ENCODE measurements at regions not wholly inside any gene's neighbourhood (a gene's known extent, or its start where the extent isn't known, plus 50 kb on each side); places are given as distances from the start of the nearest gene placed in this dataset.

DNA sequence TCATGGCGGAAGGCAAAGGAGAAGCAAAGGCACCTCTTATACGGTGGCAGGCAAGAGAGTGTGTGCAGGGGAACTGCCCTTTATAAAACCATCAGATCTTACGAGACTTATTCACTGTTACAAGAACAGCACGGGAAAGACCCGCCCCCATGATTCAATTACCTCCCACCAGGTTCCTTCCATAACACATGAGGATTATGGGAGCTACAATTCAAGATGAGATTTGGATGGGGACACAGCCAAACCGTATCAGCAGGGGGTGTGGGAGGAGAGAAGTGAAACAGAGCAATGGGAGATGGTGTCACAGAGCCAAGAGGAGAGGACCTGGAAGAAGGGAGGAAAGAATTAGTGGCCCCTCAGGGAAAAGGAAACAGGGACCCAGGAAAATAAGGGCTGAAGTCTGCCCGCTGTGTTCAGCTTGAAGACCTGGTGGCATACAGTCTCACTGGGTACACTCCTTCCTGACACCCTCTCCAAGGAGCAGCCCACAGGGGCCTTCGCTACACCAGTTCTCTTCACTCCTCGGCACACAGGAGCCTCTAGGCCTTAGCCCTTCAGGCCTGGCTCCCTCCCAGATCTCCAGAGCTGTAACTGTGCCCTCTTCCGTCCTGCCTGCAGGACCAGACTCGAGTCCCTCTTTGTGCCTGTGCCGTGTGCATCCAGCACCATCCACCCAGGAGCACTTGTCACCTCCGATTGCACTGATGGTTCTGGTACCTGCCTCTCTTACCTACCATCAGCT is 262.1 kb downstream of the EIPR1 start:
- no peaks in the 10 kb centered on the region for H3K9me3 ChIP-seq
- H3K4me1 ChIP-seq = no peaks in the 10 kb centered on the region
- no peaks in the 10 kb centered on the region for H3K27me3 ChIP-seq
- DNase-seq = no peak
- 83 to 88% methylated on average over 13 of the region's 13 CpGs for WGBS, 2 donors
- H3K27ac ChIP-seq = no peak overlapping the region
- no peak for ATAC-seq (ENCODE audit: low FRiP score in 2 of 2)
- TF ChIP-seq EP300 (IDR thresholded peaks at IDR 0.05) (no peak), POLR2AphosphoS5 (IDR thresholded peaks at IDR 0.05) (no peak), POLR2A (IDR thresholded peaks at IDR 0.05) (no peak)
- TF ChIP-seq, protein P1, sequence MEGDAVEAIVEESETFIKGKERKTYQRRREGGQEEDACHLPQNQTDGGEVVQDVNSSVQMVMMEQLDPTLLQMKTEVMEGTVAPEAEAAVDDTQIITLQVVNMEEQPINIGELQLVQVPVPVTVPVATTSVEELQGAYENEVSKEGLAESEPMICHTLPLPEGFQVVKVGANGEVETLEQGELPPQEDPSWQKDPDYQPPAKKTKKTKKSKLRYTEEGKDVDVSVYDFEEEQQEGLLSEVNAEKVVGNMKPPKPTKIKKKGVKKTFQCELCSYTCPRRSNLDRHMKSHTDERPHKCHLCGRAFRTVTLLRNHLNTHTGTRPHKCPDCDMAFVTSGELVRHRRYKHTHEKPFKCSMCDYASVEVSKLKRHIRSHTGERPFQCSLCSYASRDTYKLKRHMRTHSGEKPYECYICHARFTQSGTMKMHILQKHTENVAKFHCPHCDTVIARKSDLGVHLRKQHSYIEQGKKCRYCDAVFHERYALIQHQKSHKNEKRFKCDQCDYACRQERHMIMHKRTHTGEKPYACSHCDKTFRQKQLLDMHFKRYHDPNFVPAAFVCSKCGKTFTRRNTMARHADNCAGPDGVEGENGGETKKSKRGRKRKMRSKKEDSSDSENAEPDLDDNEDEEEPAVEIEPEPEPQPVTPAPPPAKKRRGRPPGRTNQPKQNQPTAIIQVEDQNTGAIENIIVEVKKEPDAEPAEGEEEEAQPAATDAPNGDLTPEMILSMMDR (IDR thresholded peaks at IDR 0.05) = no peak
- H3K36me3 ChIP-seq = no peaks in the 10 kb centered on the region
- H3K4me3 ChIP-seq = no peak overlapping the region

DNA sequence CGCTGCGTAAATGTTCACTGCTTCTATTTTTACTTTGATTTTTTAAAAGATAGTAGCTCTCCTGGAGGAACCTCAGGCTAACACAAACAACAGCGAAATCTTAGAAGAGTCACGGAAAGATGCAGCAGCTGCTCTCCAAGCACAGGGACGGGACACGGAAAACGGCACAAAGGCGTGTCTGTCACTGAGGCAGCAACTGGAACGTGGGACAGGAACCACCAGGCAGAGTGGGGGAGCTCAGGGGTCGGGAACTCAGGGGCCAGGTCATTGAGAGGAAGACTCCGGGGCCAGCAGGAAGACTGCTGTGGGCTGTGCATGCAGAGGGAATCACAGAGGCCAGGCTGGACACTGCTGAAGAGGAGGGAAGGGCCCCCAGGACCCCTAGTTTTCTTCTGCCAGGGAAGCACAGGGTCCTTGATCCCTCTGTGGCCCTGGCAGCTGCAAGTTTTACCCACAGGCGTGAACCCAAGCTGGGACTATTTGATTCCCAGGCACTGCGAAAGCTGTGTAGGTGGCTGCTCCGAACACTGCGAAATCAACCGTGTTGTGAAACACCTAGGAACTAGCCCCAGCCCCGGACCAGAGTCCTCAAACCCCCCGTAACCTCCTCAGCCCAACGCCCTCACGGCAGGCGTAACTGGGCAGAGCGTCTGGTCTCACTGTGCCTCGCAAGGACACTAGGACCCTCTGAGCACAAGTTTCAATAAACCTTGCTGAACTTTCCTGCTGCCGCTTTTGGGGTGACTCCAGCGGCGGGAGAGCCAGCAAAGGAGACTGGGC is 263.0 kb downstream of the EIPR1 start:
- TF ChIP-seq POLR2AphosphoS5 (IDR thresholded peaks at IDR 0.05) (no peak), EP300 (IDR thresholded peaks at IDR 0.05) (no peak), POLR2A (IDR thresholded peaks at IDR 0.05) (no peak)

DNA sequence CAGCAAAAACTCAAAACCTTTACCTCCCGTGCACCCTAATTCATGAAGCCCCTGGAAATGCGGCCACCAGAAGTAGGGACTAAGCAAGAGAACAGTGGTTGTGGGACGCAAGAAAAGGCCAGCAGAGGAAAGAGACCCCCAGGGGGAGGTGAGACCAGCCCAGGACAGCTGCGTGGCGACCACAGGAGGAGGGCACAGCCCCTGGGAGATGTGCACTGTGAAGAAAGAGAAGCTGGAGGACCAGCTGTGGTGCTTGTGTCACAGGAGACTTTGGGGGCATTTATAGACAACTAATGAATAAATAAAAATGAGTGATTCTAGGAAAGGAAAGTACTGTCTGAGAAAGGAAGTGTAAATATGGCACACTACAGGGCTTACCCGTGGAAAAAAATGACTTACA is 263.8 kb downstream of the EIPR1 start:
- H3K36me3 ChIP-seq = no peaks in the 10 kb centered on the region
- no peaks in the 10 kb centered on the region for H3K9me3 ChIP-seq
- DNase-seq = no peak
- no peak overlapping the region for H3K27ac ChIP-seq
- H3K4me1 ChIP-seq = no peaks in the 10 kb centered on the region
- 73 to 82% methylated on average over 6 of the region's 6 CpGs for WGBS, 2 donors
- ATAC-seq (ENCODE audit: low FRiP score in 2 of 2) = no peak
- no peak for TF ChIP-seq POLR2AphosphoS5 (IDR thresholded peaks at IDR 0.05)
- no peak overlapping the region for H3K4me3 ChIP-seq
- no peaks in the 10 kb centered on the region for H3K27me3 ChIP-seq

More for the DNA sequence above, 263.0 kb downstream of the EIPR1 start:
- no peak for ATAC-seq (ENCODE audit: low FRiP score in 2 of 2)
- no peak for DNase-seq
- no peak overlapping the region for H3K27ac ChIP-seq
- H3K9me3 ChIP-seq = no peaks in the 10 kb centered on the region
- WGBS, 2 donors = 84 to 87% methylated on average over 19 to 26 of the region's 26 CpGs
- H3K4me1 ChIP-seq = no peaks in the 10 kb centered on the region
- H3K27me3 ChIP-seq = no peaks in the 10 kb centered on the region
- H3K4me3 ChIP-seq = no peak overlapping the region
- no peaks in the 10 kb centered on the region for H3K36me3 ChIP-seq

DNA sequence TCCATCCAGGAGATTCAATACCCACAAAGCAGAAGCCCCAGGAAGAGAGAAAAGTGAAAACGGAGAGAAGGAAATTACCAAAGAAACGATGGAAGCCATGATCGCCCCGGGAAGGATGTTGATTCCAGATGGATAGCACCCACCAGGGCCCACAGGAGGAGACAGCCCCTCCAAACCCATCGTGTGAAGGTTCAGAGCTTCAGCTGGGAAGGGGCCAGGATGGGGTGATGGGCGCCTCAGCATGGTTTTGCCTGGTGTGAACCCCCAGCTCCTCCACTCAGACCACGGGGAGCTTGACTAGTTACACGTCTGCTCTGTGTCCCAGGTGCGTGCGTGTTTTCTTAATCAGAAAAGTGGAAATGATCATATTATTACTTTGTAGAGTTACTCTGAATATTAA is 264.5 kb downstream of the EIPR1 start:
- H3K27me3 ChIP-seq = no peaks in the 10 kb centered on the region
- WGBS, 2 donors = 85 to 89% methylated on average over 10 of the region's 10 CpGs
- H3K9me3 ChIP-seq = no peaks in the 10 kb centered on the region
- no peaks in the 10 kb centered on the region for H3K36me3 ChIP-seq
- TF ChIP-seq EP300 (IDR thresholded peaks at IDR 0.05) = no peak
- ATAC-seq (ENCODE audit: low FRiP score in 2 of 2) = no peak
- no peaks in the 10 kb centered on the region for H3K4me1 ChIP-seq
- no peak overlapping the region for H3K4me3 ChIP-seq
- no peak for DNase-seq
- no peak overlapping the region for H3K27ac ChIP-seq

DNA sequence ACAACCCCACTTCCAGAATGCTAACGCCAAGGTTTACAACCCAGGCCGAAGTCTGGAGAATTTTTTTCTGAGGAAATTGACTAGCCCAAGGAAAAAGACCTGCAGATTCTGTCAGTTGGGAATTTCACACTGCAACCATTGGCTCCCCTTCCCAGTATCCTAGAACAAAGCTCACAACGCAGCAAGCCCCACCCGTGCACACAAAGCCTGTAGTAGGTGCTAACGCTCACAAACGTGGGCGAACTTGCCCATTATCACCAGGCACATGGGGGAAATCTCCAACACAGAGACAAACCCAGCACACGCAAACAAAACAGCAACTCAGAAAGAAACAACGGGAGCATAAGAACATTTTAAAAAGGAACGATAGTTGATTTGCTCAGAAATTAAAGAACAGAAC is 265.1 kb downstream of the EIPR1 start:
- no peaks in the 10 kb centered on the region for H3K4me1 ChIP-seq
- ATAC-seq (ENCODE audit: low FRiP score in 2 of 2) (no peak), DNase-seq (no peak)
- no peak overlapping the region for H3K4me3 ChIP-seq
- no peaks in the 10 kb centered on the region for H3K36me3 ChIP-seq
- no peak overlapping the region for H3K27ac ChIP-seq
- no peak for TF ChIP-seq POLR2AphosphoS5 (IDR thresholded peaks at IDR 0.05)
- TF ChIP-seq, protein P1 (IDR thresholded peaks at IDR 0.05) = no peak
- TF ChIP-seq EP300 (IDR thresholded peaks at IDR 0.05) = no peak
- TF ChIP-seq POLR2A (IDR thresholded peaks at IDR 0.05) = no peak
- WGBS, 2 donors = 89% methylated on average over 8 to 10 of the region's 10 CpGs
- no peaks in the 10 kb centered on the region for H3K27me3 ChIP-seq
- H3K9me3 ChIP-seq = no peaks in the 10 kb centered on the region

DNA sequence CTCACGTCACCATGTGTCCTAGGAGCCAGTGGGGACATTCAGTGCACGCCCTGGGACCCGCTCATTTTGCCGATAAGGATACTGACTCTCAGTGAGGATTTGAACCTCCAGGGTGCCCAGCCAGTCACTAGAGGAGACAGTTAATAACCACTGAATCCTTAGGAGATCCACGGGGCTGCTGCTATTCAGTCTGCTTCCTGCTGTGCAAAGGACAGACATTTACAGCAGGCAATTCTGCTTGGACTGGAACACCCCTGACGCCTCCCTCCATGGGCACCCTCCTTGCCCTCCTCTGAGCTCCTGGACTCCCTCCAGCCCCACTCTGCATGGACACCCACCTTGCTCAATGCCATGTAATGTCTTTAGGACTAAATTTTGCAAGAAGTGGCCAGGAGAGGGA is 265.5 kb downstream of the EIPR1 start:
- DNase-seq = no peak

More for the DNA sequence above, 265.5 kb downstream of the EIPR1 start:
- H3K4me3 ChIP-seq = no peak overlapping the region
- H3K9me3 ChIP-seq = no peaks in the 10 kb centered on the region
- no peak for TF ChIP-seq POLR2AphosphoS5 (IDR thresholded peaks at IDR 0.05)
- H3K27me3 ChIP-seq = no peaks in the 10 kb centered on the region
- no peaks in the 10 kb centered on the region for H3K36me3 ChIP-seq
- 91 to 93% methylated on average over 5 to 6 of the region's 6 CpGs for WGBS, 2 donors
- ATAC-seq (ENCODE audit: low FRiP score in 2 of 2) = no peak
- no peak overlapping the region for H3K27ac ChIP-seq
- H3K4me1 ChIP-seq = no peaks in the 10 kb centered on the region
